M059J (cell line): ENCODE measurements at regions not wholly inside any gene's neighbourhood (a gene's known extent, or its start where the extent isn't known, plus 50 kb on each side); places are given as distances from the start of the nearest gene placed in this dataset.
"Not testable (repeated sequence)": the region's sequence is repeated elsewhere in the genome, so short reads cannot be mapped to it uniquely, and the experiment has no call there.

ENCODE experiments used
- DNase-seq: peaks from one replicate; pipeline ENCODE4 v3.0.0-alpha.2; 2012; ENCODE audit warnings: low read depth

GRCh38 chr17:16888413-16889087 lies 83.4 kb downstream of the TNFRSF13B start:
- peak; percentile 51 for DNase-seq

DNA sequence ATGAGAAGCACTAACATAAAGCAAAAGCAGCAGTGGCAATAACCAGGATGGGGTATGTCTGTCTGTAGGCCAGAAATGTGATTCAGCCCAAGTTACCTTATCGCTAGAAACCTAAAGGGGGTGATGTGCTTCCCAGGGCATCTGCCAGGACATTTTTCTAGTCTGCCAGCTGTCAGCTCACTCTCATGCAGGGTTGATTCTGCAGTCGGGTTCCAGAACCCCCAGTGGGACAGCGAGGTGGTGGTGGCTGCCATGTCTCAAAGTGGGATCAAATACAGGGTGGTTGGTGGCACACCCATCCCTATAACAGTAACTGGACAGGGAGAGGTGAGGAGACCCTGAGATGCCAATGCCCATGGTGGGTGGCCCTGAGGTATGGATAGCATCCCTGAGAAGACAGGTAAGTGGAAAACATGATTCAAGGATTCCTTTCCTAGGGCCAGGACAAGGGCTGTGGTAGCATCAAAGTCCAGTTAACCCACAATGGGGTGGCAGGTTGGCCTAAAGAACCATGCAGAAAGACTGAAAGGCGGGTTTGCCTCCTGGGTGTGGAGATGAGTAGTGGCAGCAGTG lies 84.3 kb downstream of the TNFRSF13B start:
- no peak for DNase-seq

GRCh38 chr17:16886655-16887322 lies 85.1 kb downstream of the TNFRSF13B start:
- DNase-seq, result peak; percentile 3

DNA sequence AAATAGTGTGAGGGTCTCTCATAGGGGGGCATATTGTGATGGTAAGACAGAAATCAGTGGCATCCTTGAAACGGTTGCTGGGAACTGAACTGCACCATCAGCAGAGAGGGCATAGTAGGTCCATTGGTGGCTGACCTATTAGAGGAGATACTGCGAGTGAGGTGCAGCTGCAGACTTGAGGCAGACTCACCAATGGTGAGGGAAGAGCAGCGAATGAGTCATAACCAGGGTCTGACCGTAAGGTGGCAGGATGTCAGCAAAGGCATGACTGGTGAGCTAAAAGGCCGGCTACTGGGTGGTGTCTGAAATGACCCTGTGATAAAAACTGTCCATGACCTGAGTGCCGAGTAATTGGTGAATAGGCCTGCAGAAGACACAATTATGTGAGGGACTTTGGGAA lies 86.7 kb downstream of the TNFRSF13B start:
- not testable (repeated sequence) for DNase-seq

DNA sequence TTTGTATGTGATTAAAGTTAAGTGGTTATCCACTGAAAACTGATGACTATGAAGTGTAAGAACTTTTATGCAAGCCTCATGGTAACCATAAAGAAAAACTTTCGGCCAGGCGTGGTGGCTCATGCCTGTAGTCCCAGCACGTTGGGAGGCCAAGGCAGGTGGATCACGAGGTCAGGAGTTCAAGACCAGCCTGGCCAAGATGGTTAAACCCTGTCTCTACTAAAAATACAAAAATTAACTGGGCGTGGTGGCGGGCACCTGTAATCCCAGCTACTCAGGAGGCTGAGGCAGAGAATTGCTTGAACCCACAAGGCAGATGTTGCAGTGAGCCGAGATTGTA lies 89.0 kb downstream of the TNFRSF13B start:
- not testable (repeated sequence) for DNase-seq

DNA sequence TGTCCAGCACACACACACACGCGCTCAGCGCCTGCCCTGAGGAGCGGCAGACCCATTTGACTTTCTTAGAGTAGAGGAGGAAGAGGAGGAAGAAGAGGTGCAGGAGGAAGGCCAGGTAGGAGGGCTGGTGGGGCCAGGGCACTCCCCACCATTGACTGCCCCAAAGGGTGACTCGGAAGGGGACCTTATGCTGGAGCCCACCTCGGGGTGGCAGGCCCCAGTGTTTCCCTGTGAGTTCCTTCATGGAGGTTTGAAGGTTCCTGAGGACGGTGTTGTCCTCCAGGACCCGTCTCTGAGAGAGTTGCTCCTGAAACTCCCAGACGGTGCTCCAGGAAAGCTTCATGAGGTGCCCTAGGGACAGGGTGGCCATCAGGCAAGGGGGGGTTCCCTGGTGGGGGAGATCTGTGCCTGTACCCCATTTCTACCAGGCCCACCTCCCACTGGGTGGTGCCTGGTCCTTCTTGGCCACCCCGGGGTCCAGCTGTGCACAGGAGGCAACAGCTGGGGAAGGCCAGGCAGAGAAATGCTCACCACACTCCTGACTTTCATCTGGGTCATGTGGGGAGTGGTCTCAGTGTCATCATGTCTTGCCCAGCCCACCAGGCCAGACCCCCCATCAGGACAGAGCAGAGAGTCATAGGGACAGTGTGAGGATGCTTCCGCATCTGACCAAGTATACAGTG lies 89.5 kb downstream of the TNFRSF13B start:
- DNase-seq, result no peak

DNA sequence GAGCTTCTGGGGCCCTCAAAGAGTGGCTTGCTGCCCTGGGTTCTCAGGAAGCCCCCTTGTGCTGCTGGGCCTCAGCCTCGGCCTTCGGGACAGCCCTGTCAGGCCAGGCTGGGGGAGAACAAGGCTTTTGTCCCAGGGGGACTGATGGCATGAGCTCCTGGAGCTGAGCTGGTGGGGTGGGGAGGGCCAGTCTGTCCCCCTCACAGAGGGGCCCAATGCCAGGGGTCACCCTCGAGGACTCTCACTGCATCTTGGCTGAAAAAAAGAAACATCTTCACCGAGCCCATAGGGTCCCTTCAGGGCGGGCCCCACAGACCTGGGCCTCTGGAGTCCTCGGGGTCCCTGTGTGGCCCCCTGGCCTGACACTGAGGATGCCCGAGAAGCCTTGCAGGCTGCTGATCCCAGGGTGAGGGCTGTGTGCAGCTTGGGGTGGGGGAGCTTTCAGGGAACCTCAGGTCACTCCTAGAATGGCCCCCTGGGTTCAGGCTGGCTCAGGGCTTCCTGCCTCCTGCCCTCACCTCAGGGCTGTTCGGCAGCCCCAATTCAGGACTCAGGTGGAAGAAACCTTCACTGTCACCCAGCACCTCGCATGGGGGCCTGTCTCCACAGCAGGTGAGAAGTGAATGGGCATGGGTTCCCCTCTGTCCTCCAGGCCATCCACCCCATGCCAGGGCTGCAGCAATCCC lies 90.5 kb downstream of the TNFRSF13B start:
- DNase-seq, result no peak

DNA sequence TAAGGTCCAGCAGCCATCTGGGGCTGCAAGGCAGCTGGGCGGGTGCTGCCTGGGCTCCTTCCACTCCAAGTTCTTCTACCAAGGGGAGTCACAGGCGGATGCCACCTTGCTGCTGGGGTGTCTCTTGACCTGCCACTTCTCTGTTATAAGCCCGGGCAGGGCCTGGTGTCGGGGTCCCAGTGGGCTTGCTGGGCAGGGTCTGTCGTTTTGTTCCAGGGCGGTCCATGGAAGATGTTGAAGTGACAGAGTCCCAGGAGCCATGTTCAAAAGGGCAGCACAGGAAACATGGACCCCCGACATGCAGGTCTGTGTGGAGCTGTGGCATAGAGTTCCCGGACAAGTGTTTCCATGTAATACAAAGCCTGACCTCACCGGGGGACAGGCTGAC lies 91.1 kb downstream of the TNFRSF13B start:
- DNase-seq, result no peak

GRCh38 chr17:16880121-16880842 lies 91.6 kb downstream of the TNFRSF13B start:
- DNase-seq, result no peak

DNA sequence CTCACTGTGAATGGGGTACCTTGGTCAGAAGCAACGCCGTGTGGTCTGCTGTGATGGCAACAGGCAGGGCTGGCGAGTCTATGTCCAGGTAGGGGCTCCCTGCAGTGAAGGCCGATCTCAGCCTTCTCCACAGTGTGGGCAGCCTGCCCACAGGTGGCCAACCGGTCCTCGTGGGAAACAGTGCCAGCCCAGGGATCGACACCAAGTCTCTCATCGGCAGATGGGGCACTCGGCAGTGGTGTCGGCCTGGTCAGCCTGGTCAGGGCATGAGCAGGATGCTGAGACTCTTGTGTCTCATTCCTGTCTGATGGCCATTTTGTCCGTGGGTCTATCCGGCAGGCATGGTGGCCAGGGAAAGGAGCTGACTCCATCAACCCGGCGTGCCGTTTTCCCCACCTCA lies 92.2 kb downstream of the TNFRSF13B start:
- DNase-seq, result no peak

DNA sequence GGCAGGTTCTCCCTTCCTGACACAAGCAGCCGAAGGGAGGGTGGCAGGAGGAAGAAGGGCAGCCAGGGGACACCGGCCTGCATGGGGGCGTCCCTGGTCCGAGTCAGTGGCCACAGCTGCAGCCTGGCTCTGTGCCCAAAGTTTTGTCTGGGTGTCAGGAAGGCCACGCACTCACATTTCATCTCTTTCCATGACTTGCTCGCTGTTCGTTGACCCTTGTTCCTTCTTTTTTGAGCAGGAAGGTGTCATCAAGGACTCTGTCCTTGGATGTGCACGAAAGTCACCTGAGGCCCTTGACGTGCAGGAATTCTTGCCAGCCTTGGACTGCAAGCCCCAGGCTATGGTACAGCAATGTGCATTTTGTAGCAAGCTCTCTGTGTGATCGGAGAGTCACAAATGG lies 93.3 kb downstream of the TNFRSF13B start:
- no peak for DNase-seq

DNA sequence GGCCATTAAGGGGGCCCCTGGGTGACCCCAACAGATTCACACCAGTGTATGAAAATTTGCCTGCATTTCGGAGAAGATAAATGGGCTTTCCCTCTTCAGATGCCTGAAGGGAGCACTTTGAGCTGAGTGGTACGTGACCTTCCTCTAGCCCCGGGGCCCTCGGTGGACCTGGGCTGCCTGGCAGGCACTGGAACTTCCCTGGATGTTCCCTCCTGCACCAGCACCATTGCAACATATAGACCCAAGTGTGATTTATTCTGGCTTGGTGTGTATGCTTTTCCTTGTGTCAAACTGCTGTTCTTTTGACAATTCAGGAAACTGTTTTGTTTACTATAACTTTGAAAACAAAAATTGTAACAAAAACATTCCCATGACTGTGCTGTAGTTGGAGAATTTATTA lies 93.8 kb downstream of the TNFRSF13B start:
- DNase-seq, result no peak

GRCh38 chr17:16877099-16877498 lies 94.8 kb downstream of the TNFRSF13B start:
- DNase-seq, result peak; percentile 29

GRCh38 chr17:16875662-16876061 lies 96.3 kb downstream of the TNFRSF13B start:
- DNase-seq, result no peak

DNA sequence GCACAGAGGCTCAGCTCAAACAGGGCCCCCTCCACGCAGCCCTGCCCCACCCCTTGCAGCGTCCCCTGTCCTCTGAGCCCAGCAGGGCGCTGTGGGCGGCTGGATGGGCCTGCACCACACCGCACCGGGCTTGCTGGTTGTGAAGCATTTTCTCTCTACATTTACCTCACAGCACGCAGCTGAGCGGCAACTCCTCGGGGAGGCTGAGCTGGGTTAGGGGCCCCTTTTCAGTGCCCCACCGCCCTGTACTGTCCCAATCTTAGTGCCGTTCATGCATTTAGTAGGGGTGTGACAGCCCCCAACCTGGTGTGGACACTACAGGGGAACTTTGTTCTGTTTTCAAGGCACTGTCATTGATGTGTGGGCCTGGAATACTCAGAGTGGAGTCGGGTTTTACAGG lies 97.7 kb downstream of the TNFRSF13B start:
- DNase-seq, result not testable (repeated sequence)

DNA sequence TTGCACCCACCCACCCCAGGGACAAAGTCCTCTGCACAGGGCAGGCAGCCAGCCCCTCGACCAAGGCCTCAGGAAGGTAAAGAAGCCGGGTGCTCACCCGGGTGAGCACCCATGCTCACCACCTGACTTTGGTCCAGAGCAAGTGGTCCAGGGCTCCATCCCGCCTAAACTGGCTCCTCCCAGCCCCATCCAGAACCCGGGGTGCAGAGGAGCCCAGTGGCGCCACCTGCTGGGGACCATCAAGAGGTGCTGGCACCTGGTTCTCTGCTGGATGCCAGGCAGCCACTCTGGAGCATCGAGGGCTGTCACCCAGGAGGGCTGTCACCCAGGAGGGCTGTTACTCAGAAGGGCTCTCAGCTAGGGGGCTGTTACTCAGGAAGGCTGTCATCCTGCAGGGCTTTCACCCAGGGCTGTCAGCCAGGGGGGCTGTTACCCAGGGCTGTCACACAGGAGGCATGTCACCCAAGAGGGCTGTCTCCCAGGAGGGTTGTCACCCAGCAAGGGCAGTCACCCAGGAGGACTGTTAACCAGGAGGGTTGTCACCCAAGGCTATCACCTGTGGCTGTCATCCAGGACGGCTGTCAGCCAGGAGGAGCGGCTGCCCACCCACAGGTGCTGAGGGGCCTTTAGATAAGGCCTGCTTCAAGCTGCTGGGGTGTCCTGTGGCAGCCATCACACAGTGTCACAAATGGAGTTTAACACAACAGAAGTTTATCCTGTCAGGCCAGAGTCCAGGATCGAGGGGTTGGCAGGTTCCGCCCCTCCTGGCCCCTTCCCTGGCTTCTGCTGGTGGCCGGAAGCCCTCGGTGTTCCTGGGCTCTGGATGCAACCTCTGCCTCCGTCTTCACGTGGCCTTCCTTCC lies 98.5 kb downstream of the TNFRSF13B start:
- DNase-seq, result peak; percentile 18

DNA sequence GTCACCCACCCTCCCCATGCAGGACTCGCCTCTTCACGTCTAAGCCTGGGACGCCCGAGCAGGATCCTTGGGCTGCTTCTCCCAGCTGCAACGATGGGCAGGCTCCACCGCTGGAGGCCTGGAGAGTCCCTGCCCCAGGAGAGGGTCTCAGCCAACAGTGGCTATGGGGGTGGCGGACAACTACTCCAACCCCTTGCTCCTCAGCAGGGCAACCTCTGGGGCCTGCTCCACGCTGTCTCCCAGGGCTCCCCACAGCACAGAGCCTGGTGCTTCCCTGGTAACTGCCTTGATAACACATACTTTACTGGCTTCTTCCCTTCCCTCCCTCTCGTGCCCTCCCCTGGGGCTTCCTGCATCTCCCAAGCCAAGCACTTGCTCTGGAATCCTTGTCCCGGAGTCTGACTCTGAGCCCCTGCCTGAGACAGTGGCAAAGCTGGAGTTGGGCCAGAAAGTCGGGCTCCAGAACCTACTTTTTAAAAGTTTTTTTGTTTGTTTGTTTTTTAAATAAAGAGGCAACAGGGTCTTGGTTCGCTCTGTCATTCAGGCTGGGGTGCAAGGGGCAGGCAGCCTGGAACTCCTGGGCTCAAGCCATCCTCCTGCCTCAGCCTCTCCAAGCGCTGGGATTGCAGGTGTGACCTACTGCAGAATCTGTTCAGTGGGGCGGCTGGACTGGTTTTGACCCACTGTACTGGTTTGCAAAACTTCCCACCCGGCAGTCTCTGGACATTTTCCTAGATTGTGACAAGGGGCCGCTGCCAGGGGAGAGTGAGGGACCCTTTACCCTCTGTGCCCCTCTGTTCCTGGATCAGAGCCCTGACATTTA lies 99.4 kb downstream of the TNFRSF13B start:
- DNase-seq, result peak; percentile 22

DNA sequence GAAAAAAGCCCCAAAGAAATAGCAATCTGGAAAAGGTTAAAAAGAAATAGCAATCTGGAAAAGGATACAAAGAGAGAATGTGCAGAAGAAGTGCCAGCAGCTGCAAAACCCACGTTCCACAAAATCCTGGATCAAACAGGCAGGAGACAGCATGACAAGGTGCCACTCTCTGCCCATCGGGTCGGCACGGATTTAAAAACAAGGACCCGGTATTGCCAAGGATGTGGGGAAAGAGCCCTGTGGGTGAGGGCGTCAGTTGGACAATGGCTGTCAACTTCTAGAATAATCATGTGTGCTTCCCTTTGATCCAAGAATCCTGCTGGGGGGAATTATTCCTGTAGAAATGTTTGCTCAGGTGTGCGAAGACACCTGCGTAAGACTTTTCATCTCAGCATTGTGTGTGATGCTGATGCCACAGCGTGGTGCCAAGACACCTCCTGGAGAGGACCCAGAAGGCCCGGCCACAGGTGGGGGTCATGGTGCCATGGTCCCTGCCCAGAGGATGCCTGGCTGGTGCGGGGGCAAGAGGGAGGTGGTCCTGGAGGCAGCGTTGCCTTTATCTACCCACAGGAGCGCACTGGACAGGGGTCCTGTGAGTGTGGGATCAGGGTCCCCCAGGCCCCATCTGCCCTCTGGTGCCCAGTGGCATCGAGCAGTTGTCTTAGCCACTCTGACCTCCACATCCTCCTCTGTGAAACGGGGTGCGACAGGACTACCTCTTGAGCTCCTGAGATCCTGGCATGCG lies 100.3 kb downstream of the TNFRSF13B start:
- not testable (repeated sequence) for DNase-seq
